DMS 273 (cell line): ENCODE measurements at regions not wholly inside any gene's neighbourhood (a gene's known extent, or its start where the extent isn't known, plus 50 kb on each side); places are given as distances from the start of the nearest gene placed in this dataset.
"Not testable (repeated sequence)": the region's sequence is repeated elsewhere in the genome, so short reads cannot be mapped to it uniquely, and the experiment has no call there.

Source experiments
- DNase-seq: peaks from one replicate; lab custom pipeline; 2025; ENCODE audit not compliant: unreplicated experiment; lab: John Stamatoyannopoulos, UW

- no peak for DNase-seq
Observed at GRCh38 chr6:74596588-74596987, 609.3 kb downstream of the COL12A1 start.

GRCh38 chr6:74594350-74594749 lies 611.5 kb downstream of the COL12A1 start:
- DNase-seq, result not testable (repeated sequence)

- no peak for DNase-seq
Observed at GRCh38 chr6:74588094-74588832, 617.6 kb downstream of the COL12A1 start.

- DNase-seq, result no peak
Observed at GRCh38 chr6:74587386-74587785, 618.5 kb downstream of the COL12A1 start.

GRCh38 chr6:74585753-74586152 lies 620.1 kb downstream of the COL12A1 start:
- DNase-seq, result no peak

- DNase-seq, result no peak
Observed at GRCh38 chr6:74581681-74582080, 624.2 kb downstream of the COL12A1 start.

GRCh38 chr6:74579794-74580193 lies 626.1 kb downstream of the COL12A1 start:
- DNase-seq, result no peak

GRCh38 chr6:74579047-74579446 lies 626.8 kb downstream of the COL12A1 start:
- no peak for DNase-seq

- DNase-seq, result no peak
Observed at GRCh38 chr6:74578339-74578738, 627.5 kb downstream of the COL12A1 start.

GRCh38 chr6:74577619-74578018 lies 628.2 kb downstream of the COL12A1 start:
- no peak for DNase-seq

GRCh38 chr6:74574794-74575193 lies 631.1 kb downstream of the COL12A1 start:
- peak; percentile 38 for DNase-seq

GRCh38 chr6:74573613-74574012 lies 632.2 kb downstream of the COL12A1 start:
- no peak for DNase-seq

- no peak for DNase-seq
Observed at GRCh38 chr6:74570044-74570443, 635.8 kb downstream of the COL12A1 start.

- DNase-seq, result no peak
Observed at GRCh38 chr6:74568861-74569260, 637.0 kb downstream of the COL12A1 start.

GRCh38 chr6:74567923-74568290 lies 637.9 kb downstream of the COL12A1 start:
- not testable (repeated sequence) for DNase-seq

GRCh38 chr6:74567281-74567922 lies 638.5 kb downstream of the COL12A1 start:
- DNase-seq, result no peak

GRCh38 chr6:74557236-74557635 lies 648.6 kb downstream of the COL12A1 start:
- no peak for DNase-seq

- DNase-seq, result no peak
Observed at GRCh38 chr6:74554041-74554440, 651.8 kb downstream of the COL12A1 start.

GRCh38 chr6:74551896-74552295 lies 654.0 kb downstream of the COL12A1 start:
- DNase-seq, result no peak

- no peak for DNase-seq
Observed at GRCh38 chr6:74550821-74551220, 655.0 kb downstream of the COL12A1 start.

- DNase-seq, result no peak
Observed at GRCh38 chr6:74549746-74550145, 656.1 kb downstream of the COL12A1 start.

GRCh38 chr6:74534465-74535211 lies 671.2 kb downstream of the COL12A1 start:
- no peak for DNase-seq
